GM19238 (cell line): ENCODE measurements at regions not wholly inside any gene's neighbourhood (a gene's known extent, or its start where the extent isn't known, plus 50 kb on each side); places are given as distances from the start of the nearest gene placed in this dataset.
"Not testable (repeated sequence)": the region's sequence is repeated elsewhere in the genome, so short reads cannot be mapped to it uniquely, and the experiment has no call there.

ENCODE experiments used
- DNase-seq: peaks from one replicate; pipeline ENCODE4 v3.0.0; 2011; ENCODE audit warnings: low spot score; ENCODE audit not compliant: insufficient read length

DNA sequence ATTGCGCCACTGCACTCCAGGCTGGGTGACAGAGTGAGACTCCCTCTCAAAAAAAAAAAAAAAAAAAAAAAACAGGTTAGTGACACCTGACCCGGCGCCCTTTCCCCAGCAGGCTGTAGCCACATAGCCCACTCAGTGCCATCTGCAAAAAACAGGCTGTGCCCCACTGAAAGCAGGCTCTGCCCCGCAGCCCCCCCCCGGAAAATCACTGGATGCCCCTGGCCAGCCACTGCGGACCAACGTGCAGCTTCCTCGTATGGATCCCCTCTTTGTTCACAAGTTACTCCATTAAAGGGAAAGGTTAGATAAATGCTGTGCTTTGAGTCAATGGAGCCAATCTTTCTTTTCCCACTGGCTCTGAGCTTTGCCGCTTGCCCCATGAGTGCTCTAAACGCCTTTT lies 660.3 kb downstream of the TBC1D22A start:
- DNase-seq: no peak

DNA sequence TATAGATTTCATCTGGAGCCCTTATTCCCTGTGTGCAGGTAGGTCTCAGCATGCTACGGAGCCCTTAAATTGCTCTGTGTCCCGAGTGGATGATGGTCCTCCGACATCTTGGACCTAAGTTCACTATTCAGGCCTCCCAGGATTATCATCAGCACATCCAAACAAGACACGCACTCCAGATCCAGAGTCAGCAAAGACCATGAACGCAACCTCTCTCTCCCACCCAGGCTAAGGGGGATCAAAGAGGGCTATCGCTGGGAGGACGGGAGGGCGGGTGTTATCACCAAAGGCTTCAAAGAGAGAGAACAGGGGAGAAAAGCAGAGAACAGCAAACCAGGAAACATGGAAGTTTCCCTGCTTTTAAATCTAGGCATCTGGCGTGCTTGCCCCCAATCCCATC lies 659.4 kb downstream of the TBC1D22A start:
- DNase-seq: no peak

DNA sequence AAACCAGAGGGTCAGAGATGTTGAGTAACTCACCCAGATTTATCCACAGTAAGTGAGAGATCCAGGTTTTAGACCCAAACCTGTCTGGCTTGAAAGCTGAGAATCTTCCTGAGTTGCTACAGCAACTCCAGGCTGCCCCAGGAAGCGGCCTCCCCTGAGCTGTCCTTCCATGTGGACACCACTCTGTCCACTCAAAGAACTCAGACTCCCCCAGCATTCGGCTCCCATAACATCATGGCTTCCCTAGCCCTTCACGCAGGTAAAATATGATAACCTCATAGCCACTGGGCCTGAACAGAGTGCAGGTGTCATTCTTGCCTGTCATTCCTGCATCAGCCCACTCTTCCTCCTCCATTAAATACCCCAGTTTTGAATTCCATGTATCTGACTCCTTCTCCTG lies 657.8 kb downstream of the TBC1D22A start:
- DNase-seq: no peak

- no peak for DNase-seq
Measured at GRCh38 chr22:47419239-47419638, 656.8 kb downstream of the TBC1D22A start.

DNA sequence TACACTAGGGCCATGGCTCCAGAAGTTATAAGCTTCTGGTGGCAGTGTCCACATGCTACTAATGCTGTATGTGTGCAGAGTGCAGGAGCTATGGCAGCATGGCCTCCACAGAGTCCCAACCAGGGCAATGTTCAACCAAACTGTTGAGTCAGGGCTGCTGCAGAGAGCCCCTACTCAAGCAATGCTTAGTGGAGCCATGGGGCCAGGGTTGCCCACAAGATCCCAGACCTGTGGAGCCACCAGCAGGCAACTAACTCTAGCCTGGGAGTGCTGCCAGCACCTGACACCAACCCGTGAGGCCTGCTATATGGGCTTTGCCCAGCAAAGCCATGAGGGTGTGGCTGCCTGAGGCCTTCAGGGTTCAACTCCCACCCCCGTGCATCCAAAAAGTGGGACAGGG lies 655.2 kb downstream of the TBC1D22A start:
- no peak for DNase-seq

- DNase-seq: no peak
Measured at GRCh38 chr22:47411006-47411405, 648.6 kb downstream of the TBC1D22A start.

DNA sequence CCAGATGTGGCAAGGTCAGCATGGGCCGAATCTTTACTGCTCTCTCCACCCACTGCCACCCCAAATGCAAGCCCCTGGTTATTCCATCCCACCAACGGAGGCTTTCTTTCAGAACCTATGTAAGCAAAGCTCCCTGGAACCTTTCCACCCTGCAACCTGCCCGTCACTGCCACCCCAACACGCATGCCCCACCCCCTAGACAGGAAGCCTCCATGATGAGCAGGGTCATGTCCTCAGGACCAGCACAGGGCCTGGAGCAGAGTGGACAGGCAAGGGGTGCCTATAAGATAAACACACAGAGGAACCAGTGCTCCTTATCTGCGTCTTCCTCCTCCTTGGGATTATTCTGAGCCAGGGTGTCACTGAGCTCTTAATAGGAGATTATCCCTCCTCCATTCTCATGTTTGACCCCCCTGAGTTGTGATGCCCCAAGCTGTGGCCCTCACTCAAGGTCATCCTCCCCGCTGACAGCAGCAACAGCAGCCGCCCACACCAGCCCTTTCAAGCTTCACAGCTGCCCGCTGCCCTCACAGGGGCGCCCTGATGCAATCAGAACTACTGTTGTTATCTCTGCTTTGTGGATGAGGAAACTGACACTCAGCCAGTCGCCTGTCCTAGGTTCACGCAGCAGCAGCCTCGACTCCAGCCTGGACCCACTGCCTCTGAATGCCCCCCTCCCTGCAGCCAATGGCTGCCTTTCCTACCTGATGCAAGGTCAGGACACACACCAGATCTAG lies 647.3 kb downstream of the TBC1D22A start:
- no peak for DNase-seq

DNA sequence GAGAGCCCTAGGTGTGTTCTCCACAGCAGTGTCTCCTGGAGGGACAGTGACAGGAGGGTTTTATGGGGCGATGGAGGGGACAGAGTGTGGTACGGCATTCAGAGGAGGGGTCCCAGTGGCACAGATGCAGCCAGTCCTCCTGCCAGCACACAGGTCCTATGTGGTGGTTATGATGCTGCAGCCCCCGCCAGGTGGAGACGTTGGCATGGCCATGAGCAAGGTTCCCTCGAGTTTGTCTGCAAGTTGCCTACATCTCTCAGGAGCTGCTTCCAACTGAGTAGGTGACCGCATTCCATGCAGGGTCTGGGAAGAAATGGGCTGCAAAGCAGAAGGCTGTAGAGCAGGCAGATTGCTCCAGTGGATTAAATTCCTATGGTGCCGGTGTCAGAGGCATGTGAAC lies 646.0 kb downstream of the TBC1D22A start:
- DNase-seq: no peak

DNA sequence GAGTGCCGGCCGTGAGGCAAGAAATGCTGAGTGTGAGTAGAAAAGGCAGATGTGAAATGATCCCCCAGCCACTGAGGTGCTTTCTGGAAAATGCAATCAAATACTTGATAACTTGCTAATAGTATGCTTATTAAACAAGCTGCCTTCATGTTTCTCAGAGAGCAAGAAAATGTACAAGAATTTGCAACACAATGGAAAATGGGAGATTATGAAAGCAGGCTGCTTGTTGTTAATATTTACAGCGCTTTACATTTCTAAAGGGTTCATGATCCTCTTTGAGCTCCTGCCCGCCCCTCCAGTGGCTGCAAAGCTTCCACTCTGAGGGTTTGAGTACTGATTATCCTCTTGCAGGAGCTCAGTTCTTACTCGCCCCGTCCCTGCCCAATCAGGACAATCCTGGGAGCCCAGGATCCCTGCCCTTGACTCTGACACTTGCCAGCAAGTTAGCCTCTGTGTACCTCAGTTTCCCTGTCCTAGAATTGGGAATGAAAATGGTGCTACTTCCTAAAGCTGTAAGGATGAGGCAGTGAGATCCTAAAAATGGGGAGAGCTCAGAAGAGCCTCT lies 645.1 kb downstream of the TBC1D22A start:
- DNase-seq: no peak

GRCh38 chr22:47406896-47407295 lies 644.4 kb downstream of the TBC1D22A start:
- DNase-seq: no peak

- DNase-seq: no peak
Measured at GRCh38 chr22:47406180-47406834, 643.9 kb downstream of the TBC1D22A start.

GRCh38 chr22:47405222-47405621 lies 642.8 kb downstream of the TBC1D22A start:
- DNase-seq: not testable (repeated sequence)

- DNase-seq: no peak
Measured at GRCh38 chr22:47402876-47403525, 640.6 kb downstream of the TBC1D22A start.

DNA sequence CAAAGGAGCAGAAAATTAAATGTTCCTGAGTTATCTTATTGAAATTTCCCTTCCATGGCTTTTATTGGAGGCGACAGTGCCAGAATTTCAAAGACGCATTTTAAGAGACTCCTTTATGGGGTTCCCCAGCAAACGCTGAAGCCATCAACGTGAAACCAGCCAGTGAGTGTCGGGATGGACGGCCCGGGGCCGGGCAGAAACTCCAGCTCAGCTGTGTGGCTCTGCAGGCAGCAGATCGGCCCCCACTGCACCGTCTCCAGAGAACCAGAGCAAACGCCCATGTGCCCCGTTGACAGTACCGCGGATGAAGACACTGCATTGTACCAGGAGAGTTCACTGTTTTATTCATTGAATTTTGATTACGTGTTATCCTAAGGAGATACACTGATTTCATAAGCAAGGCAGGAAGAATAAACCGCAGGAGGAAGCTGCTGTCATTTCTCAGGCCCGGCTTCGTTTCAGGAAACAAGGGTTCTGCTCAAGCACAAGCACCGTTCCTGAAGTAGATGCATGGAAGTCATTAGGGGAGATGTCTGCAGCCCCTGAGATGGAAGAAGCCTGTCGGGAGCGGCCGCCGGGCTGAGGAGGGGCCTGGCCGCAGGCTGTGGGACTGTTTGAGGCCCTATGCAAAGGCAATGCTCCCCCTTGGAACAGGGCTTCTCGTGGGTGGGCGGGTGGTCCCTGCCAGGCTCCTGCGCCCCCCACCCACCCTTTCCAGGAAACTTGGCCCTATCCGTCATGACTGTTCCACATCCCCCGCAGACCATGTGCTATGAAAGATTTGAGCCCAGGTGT lies 639.7 kb downstream of the TBC1D22A start:
- DNase-seq: no peak

DNA sequence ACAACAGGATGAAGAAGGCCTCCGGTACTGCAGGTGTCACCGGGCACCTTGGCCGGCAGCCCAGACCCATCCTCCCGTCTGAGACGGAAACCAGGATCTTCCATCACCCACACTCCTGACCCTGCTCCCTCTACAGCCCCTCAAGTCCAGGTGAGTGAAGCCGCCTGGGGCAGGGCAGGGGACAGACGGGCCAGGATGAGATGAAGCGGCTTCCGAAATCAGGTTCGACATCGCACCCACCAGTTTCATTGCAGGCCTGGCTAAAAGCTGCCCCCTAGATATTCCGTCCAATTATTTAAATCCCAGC lies 639.1 kb downstream of the TBC1D22A start:
- DNase-seq: no peak

DNA sequence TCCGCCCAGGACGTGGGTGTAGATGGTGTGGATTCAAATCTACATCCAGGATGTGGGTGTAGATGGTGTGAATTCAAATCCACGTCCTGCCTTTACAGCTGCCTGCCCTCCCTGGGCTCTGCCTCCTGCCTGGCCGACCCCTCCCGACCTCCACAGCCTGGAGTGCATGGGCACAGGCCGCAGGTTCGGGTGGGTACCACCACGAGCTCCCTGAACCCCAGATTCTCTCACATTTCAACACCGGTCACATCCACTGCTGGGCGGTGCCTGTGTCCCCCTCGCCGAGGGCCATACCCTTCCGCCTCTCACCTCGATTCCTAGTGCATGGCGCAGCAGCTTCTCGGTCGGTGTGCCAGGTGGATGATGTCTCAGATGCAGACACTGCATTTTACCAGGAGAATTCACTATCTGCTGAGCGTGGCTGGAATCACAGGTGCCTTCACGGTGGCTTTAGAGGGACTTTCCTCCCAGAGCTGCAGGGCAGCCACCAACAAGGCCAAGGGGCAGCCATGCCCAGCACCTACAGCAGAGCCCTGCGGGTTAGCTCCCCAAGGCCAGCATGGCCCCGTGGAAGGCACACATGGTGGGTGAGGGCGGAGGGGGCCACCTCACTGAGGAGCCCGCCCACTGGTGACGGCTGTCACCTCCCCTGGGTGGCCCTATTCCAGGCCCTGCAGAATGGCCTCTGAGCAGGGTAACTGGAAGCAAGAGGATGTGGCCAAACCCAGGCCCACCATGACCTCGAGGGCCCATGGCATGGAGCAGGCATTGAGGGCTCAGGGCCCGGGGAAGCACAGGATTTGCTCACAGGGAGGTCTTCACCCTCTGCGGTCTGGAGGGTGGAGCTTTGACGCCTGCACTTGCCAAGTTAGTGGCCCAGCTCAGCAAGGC lies 638.5 kb downstream of the TBC1D22A start:
- no peak for DNase-seq

DNA sequence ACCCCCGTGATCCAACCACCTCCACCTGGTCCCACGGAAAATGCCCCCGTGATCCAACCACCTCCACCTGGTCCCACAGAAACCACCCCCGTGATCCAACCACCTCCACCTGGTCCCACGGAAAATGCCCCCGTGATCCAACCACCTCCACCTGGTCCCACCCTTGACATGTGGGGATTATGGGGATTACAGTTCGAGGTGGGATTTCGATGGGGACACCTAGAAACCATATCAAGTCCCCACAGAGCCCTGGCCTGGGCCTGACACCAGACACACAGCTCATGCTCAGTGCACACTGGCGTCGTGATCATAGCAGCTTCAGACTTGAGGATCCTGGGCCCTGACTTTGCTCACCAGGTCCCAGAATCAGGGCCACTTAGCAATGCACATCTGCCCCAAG lies 637.7 kb downstream of the TBC1D22A start:
- DNase-seq: not testable (repeated sequence)

GRCh38 chr22:47398921-47399790 lies 636.7 kb downstream of the TBC1D22A start:
- no peak for DNase-seq

GRCh38 chr22:47398491-47398890 lies 636.0 kb downstream of the TBC1D22A start:
- DNase-seq: no peak

DNA sequence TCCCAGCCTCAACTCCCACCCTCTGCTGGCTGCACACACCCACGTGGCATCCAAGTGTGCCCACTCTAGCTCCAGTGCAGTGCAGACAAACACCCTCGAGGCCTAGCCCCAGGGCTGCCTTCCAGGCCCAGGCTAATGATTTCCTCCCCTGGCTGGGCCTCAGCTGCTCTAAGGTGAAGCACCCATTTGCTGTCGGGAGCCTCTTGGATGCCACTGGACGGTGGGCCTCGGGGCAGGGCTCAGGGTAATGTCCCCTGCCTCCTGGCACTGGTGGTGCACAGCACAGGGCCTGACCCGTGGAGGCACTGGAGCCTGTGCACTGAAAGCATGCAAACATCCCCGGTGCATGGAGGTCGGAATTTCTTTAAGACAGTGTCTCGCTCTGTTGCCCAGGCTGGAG lies 635.2 kb downstream of the TBC1D22A start:
- no peak for DNase-seq
